ENCODE measurements at regions not wholly inside any gene's neighbourhood (a gene's known extent, or its start where the extent isn't known, plus 50 kb on each side); places are given as distances from the start of the nearest gene placed in this dataset.

GRCh38 chrX:134711135-134711921 lies 53.1 kb upstream of the PLAC1 start:
- TF ChIP-seq CTCF (IDR thresholded peaks at IDR 0.05; ENCODE audit: insufficient read depth, low read length, poor library complexity, severe bottlenecking), result no peak
- no peaks in the 10 kb centered on the region for H3K36me3 ChIP-seq (ENCODE audit: control insufficient read depth, insufficient read depth, low read length)
- no peak for DNase-seq (ENCODE audit: low read depth)
- H3K4me3 ChIP-seq (ENCODE audit: low read depth, low read length), result no peak overlapping the region
- H3K27me3 ChIP-seq (ENCODE audit: control insufficient read depth, insufficient read depth, low read length), result no peaks in the 10 kb centered on the region

Data from kidney epithelial cell (primary cell).